K562 (cell line): ENCODE measurements at regions not wholly inside any gene's neighbourhood (a gene's known extent, or its start where the extent isn't known, plus 50 kb on each side); places are given as distances from the start of the nearest gene placed in this dataset.

ENCODE experiments used
- ATAC-seq: fragments of 200-7000 bp; cut with Tn5 transposase; 3 replicates; pipeline ENCODE4 v1.9.1; 2020; ENCODE audit warnings: moderate library complexity
- BruUV-seq: library from RNA; stranded (reverse); fragments of 400-500 nt; replicated peaks from 2 replicates; lab custom pipeline; 2021; lab: Mats Ljungman, UMichigan
- CTCF ChIA-PET: fragments of 300-600 bp; formaldehyde crosslinking; extraction: SDS; loops from one replicate; lab custom pipeline; 2021; ENCODE audit warnings: low intra/inter-chr PET ratio; lab: Yijun Ruan, JAX
- POLR2A ChIA-PET: fragments of 300-600, 350-650 bp; sonication (Branson Sonifier 250); formaldehyde crosslinking; extraction: SDS; loops from one replicate; lab custom pipeline; 2021; ENCODE audit warnings: antibody characterized with exemption, inconsistent platforms; lab: Yijun Ruan, JAX
- DNase-seq, 4 experiments: peaks; one replicate each; pipeline versions ENCODE4 v3.0.0 to v3.0.0-alpha.2; 2011 to 2018; ENCODE audit warnings: low spot score in 3 of 4, mixed read lengths in 3 of 4; ENCODE audit errors: extremely low read depth in 1 of 4
- FAIRE-seq: peaks from 2 replicates; lab custom pipeline; 2011; peaks lifted over from hg19 to GRCh38; lab: Jason Lieb, UNC
- H2AFZ ChIP-seq: 2 replicates; pipeline ENCODE4 v1.6.0; 2011; ENCODE audit warnings: low read depth, low read length, control low read depth, inconsistent platforms
- H3K27ac ChIP-seq: fragments of 200-600 bp; 3 replicates; pipeline ENCODE4 v1.8.0; 2011; ENCODE audit warnings: low read depth, mild to moderate bottlenecking, control low read depth, inconsistent platforms, low read length, moderate library complexity, mixed read lengths; ENCODE audit errors: extremely low read depth
- H3K27me3 ChIP-seq, 2 experiments: fragments of 300-600 bp in 1 of 2; 2 replicates in 1 of 2; 3 replicates in 1 of 2; pipeline versions ENCODE4 v1.6.0 to v1.8.0; 2011; ENCODE audit warnings: inconsistent platforms in 2 of 2, low read length in 2 of 2, mild to moderate bottlenecking in 1 of 2, mixed read lengths in 1 of 2, moderate library complexity in 1 of 2; ENCODE audit not compliant: control insufficient read depth in 2 of 2, insufficient read depth in 2 of 2
- H3K36me3 ChIP-seq: fragments of 300-600 bp; 3 replicates; pipeline ENCODE4 v1.8.0; 2011; ENCODE audit warnings: mild to moderate bottlenecking, low read length, inconsistent platforms; ENCODE audit not compliant: control insufficient read depth, insufficient read depth
- H3K4me1 ChIP-seq, 2 experiments: fragments of 200-600 bp in 1 of 2; replicated peaks in 1 of 2; 2 replicates in 1 of 2; 3 replicates in 1 of 2; pipeline versions ENCODE4 v1.5.1 to v1.8.0; 2011; ENCODE audit warnings: inconsistent platforms in 2 of 2, low read length in 2 of 2, mild to moderate bottlenecking in 1 of 2, mixed read lengths in 1 of 2, moderate library complexity in 1 of 2; ENCODE audit not compliant: control insufficient read depth in 2 of 2, insufficient read depth in 2 of 2
- H3K4me2 ChIP-seq: 2 replicates; pipeline ENCODE4 v1.6.1; 2011; ENCODE audit warnings: low read length, control low read depth, inconsistent platforms, mixed read lengths; ENCODE audit not compliant: insufficient read depth
- H3K4me3 ChIP-seq: fragments of 200-600 bp; sonication (generic), shearing (Covaris generic); 2 replicates; pipeline ENCODE4 v1.5.1; 2016; ENCODE audit warnings: control low read depth, inconsistent platforms
- H3K79me2 ChIP-seq: fragments of 200-600 bp; 3 replicates; pipeline ENCODE4 v1.8.0; 2011; ENCODE audit warnings: low read length, inconsistent platforms; ENCODE audit not compliant: control insufficient read depth, insufficient read depth
- H3K9ac ChIP-seq, 2 experiments: 2 replicates each; pipeline versions ENCODE4 v1.6.0 to v1.6.1; 2011; ENCODE audit warnings: low read depth in 2 of 2, low read length in 2 of 2, control low read depth in 1 of 2, inconsistent platforms in 1 of 2, mild to moderate bottlenecking in 1 of 2, mixed read lengths in 1 of 2; ENCODE audit not compliant: insufficient read depth in 1 of 2
- H3K9me1 ChIP-seq: one replicate; pipeline ENCODE4 v1.6.0; 2011; ENCODE audit warnings: inconsistent platforms, mild to moderate bottlenecking, low read length, moderate library complexity; ENCODE audit not compliant: control insufficient read depth, insufficient read depth
- H3K9me3 ChIP-seq: replicated peaks from 2 replicates; pipeline ENCODE4 v1.5.1; 2011; ENCODE audit warnings: low read depth, low read length, inconsistent platforms; ENCODE audit not compliant: control insufficient read depth, insufficient read depth
- H4K20me1 ChIP-seq: replicated peaks from 2 replicates; pipeline ENCODE4 v1.6.1; 2011; ENCODE audit warnings: low read length, inconsistent platforms, mixed read lengths; ENCODE audit not compliant: control insufficient read depth, insufficient read depth
- CHCHD3 ChIP-seq: fragments of 250-450 bp; sonication (Bioruptor Pico); IDR thresholded peaks from 2 replicates; pipeline ENCODE4 v2.1.2; 2022; ENCODE audit warnings: mild to moderate bottlenecking
- EP300 ChIP-seq: IDR thresholded peaks from 2 replicates; pipeline ENCODE4 v1.6.1; 2012; ENCODE audit warnings: low read length, improper control_type of control experiment
- FUS ChIP-seq: fragments of 200-400 bp; formaldehyde crosslinking; optimal IDR thresholded peaks from 2 replicates; pipeline ENCODE3; 2017; ENCODE audit warnings: low read depth, low read length
- KAT2B ChIP-seq: IDR thresholded peaks from one replicate; pipeline ENCODE4 v1.6.1; 2012; ENCODE audit warnings: low read depth, mild to moderate bottlenecking, control low read depth, inconsistent platforms, low read length, moderate library complexity
- RNF2 ChIP-seq: sonication (generic); IDR thresholded peaks from 2 replicates; pipeline ENCODE4 v1.6.1; 2016
- TAL1 ChIP-seq: fragments of 450-650 bp; IDR thresholded peaks from 2 replicates; pipeline ENCODE4 v1.6.1; 2016; ENCODE audit warnings: mild to moderate bottlenecking
- ZKSCAN3 ChIP-seq: fragments of 250-450 bp; sonication (Bioruptor Pico); IDR thresholded peaks from 2 replicates; pipeline ENCODE4 v1.4.0; 2020
- ZNF79 ChIP-seq: fragments of 250-450 bp; sonication (Bioruptor Pico); IDR thresholded peaks from 2 replicates; pipeline ENCODE4 v1.4.0; 2020; ENCODE audit warnings: low read depth, mild to moderate bottlenecking, moderate library complexity
- WGBS: fragments of 100-300 bp; shearing (Covaris generic); methylation state at CpG from one replicate; pipeline ENCODE4 v1.1.6; 2016; ENCODE audit warnings: low coverage, mixed read lengths; ENCODE audit not compliant: insufficient coverage; ENCODE audit errors: missing lambda C conversion rate; 5-methylcytosine and 5-hydroxymethylcytosine counted together
- in situ Hi-C: fragments of 300-500 bp; cut with MboI; formaldehyde crosslinking; loops from 4 replicates; pipeline ENCODE4 v1.15.0; 2018; ENCODE audit warnings: inconsistent platforms, mixed read lengths
- intact Hi-C: fragments of 100-400 bp; cut with micrococcal nuclease; formaldehyde crosslinking; loops from 2 replicates; pipeline ENCODE4 v1.14.2; 2022
- TF ChIP-seq, protein P1 (sequence below), 2 experiments: fragments of 150-350 bp in 1 of 2; IDR thresholded peaks; 2 replicates each; pipeline ENCODE4 v1.6.1; 2012 to 2016; ENCODE audit warnings: low read depth in 2 of 2, low read length in 2 of 2, mild to moderate bottlenecking in 1 of 2, moderate library complexity in 1 of 2
- TF ChIP-seq, protein P2 (sequence below): sonication (generic); formaldehyde crosslinking; IDR thresholded peaks from 2 replicates; pipeline ENCODE4 v1.8.0; 2022; ENCODE audit warnings: missing genetic modification reagents, mild to moderate bottlenecking, borderline replicate concordance
- TF ChIP-seq, protein P3 (sequence below): fragments of 250-450 bp; sonication (Bioruptor Pico); IDR thresholded peaks from 2 replicates; pipeline ENCODE4 v1.5.0; 2021
- TF ChIP-seq, protein P4 (sequence below): sonication (generic); formaldehyde crosslinking; IDR thresholded peaks from 2 replicates; pipeline ENCODE4 v1.8.1; 2023; ENCODE audit warnings: mild to moderate bottlenecking, missing genetic modification reagents

DNA sequence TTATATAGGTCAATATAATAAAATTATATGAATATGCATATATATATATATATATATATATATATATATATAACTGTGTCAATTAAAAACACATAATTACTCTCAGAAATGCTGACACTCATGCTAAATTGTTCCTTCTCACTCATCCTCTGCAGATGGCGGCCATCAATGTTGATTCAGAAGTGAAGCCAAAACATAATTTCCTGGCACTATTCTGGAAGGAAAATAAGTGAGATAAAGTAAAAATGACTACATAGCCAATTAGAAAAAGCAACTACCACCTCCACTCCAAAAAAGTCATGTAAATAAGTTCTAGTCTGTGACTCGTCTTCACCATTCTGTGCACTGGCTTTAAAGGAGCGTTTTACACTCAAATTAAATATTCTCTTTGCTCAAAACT lies 423.3 kb downstream of the EFNB2 start (continued):
- TF ChIP-seq, protein P1, sequence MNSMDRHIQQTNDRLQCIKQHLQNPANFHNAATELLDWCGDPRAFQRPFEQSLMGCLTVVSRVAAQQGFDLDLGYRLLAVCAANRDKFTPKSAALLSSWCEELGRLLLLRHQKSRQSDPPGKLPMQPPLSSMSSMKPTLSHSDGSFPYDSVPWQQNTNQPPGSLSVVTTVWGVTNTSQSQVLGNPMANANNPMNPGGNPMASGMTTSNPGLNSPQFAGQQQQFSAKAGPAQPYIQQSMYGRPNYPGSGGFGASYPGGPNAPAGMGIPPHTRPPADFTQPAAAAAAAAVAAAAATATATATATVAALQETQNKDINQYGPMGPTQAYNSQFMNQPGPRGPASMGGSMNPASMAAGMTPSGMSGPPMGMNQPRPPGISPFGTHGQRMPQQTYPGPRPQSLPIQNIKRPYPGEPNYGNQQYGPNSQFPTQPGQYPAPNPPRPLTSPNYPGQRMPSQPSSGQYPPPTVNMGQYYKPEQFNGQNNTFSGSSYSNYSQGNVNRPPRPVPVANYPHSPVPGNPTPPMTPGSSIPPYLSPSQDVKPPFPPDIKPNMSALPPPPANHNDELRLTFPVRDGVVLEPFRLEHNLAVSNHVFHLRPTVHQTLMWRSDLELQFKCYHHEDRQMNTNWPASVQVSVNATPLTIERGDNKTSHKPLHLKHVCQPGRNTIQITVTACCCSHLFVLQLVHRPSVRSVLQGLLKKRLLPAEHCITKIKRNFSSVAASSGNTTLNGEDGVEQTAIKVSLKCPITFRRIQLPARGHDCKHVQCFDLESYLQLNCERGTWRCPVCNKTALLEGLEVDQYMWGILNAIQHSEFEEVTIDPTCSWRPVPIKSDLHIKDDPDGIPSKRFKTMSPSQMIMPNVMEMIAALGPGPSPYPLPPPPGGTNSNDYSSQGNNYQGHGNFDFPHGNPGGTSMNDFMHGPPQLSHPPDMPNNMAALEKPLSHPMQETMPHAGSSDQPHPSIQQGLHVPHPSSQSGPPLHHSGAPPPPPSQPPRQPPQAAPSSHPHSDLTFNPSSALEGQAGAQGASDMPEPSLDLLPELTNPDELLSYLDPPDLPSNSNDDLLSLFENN (IDR thresholded peaks at IDR 0.05; ENCODE audit: low read depth in 2 of 2, low read length in 2 of 2), result no peak
- TF ChIP-seq, all 486 proteins: peak for 0

DNA sequence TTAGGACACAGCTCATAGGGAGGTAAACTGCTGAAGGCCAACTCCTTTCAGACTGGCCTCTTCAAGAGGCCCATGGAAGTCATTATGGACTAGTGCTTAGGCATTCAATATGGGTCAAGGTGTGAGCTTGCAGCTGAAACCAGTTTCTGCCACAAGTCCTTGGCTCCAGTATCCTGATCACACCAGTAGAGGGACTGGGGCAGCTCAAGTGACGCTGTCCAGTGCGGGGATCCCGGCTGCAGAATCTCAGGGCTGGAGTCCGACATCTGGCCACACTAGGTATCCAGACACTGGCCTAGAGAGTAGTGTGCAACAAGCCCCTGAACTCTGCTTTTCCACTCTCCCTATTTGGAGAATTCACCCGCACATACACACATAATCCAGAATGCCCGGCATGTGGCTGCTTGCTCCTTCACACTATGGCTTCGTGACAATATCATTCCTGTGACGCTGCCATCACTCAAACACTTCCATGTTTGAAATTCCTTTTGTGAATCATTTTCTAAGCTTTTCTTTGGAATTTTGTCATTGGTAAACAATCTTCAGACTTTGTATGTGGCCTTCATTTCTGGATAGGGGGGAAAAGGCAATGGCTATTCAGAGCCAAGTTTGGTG lies 425.1 kb downstream of the EFNB2 start:
- 0% methylated on average over 3 of the region's 8 CpGs for WGBS
- BruUV-seq, result no TSS peak
- H3K4me3 ChIP-seq, result no peak overlapping the region
- no peaks in the 10 kb centered on the region for H3K9me1 ChIP-seq
- ChIA-PET POLR2A (no interaction called here), CTCF (no interaction called here)
- no peaks in the 10 kb centered on the region for H3K27me3 ChIP-seq
- H3K79me2 ChIP-seq, result no peaks in the 10 kb centered on the region
- FAIRE-seq (no peak), ATAC-seq (no peak), DNase-seq (no peak)
- H3K4me1 ChIP-seq, result no peaks in the 10 kb centered on the region
- TF ChIP-seq CHCHD3 (CRISPR knock-in tag) (no peak), ZKSCAN3 (no peak), ZNF79 (no peak), EP300 (no peak), KAT2B (no peak), FUS (no peak), TAL1 (no peak), RNF2 (no peak)
- TF ChIP-seq, protein P2, sequence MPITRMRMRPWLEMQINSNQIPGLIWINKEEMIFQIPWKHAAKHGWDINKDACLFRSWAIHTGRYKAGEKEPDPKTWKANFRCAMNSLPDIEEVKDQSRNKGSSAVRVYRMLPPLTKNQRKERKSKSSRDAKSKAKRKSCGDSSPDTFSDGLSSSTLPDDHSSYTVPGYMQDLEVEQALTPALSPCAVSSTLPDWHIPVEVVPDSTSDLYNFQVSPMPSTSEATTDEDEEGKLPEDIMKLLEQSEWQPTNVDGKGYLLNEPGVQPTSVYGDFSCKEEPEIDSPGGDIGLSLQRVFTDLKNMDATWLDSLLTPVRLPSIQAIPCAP (CRISPR knock-in tag), result no peak
- TF ChIP-seq, protein P3, sequence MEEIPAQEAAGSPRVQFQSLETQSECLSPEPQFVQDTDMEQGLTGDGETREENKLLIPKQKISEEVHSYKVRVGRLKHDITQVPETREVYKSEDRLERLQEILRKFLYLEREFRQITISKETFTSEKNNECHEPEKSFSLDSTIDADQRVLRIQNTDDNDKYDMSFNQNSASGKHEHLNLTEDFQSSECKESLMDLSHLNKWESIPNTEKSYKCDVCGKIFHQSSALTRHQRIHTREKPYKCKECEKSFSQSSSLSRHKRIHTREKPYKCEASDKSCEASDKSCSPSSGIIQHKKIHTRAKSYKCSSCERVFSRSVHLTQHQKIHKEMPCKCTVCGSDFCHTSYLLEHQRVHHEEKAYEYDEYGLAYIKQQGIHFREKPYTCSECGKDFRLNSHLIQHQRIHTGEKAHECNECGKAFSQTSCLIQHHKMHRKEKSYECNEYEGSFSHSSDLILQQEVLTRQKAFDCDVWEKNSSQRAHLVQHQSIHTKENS (CRISPR knock-in tag), result no peak
- TF ChIP-seq, protein P4, sequence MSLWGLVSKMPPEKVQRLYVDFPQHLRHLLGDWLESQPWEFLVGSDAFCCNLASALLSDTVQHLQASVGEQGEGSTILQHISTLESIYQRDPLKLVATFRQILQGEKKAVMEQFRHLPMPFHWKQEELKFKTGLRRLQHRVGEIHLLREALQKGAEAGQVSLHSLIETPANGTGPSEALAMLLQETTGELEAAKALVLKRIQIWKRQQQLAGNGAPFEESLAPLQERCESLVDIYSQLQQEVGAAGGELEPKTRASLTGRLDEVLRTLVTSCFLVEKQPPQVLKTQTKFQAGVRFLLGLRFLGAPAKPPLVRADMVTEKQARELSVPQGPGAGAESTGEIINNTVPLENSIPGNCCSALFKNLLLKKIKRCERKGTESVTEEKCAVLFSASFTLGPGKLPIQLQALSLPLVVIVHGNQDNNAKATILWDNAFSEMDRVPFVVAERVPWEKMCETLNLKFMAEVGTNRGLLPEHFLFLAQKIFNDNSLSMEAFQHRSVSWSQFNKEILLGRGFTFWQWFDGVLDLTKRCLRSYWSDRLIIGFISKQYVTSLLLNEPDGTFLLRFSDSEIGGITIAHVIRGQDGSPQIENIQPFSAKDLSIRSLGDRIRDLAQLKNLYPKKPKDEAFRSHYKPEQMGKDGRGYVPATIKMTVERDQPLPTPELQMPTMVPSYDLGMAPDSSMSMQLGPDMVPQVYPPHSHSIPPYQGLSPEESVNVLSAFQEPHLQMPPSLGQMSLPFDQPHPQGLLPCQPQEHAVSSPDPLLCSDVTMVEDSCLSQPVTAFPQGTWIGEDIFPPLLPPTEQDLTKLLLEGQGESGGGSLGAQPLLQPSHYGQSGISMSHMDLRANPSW (CRISPR knock-in tag), result no peak
- no peak overlapping the region for H3K4me2 ChIP-seq
- H2AFZ ChIP-seq, result no peak overlapping the region
- in situ Hi-C loops, result no loop called here
- H3K27ac ChIP-seq, result no peak overlapping the region
- intact Hi-C loops, result no loop called here
- H3K9ac ChIP-seq, result no peak overlapping the region
- H3K36me3 ChIP-seq, result no peaks in the 10 kb centered on the region
- no peaks in the 10 kb centered on the region for H4K20me1 ChIP-seq
- no peaks in the 10 kb centered on the region for H3K9me3 ChIP-seq
